KBM-7 (cell line): ENCODE measurements at regions not wholly inside any gene's neighbourhood (a gene's known extent, or its start where the extent isn't known, plus 50 kb on each side); places are given as distances from the start of the nearest gene placed in this dataset.

Experiments used
- DNase-seq: peaks from one replicate; pipeline ENCODE4 v3.0.0-alpha.2; 2015
- in situ Hi-C: fragments of 300-500 bp; cut with MboI; formaldehyde crosslinking; loops from 2 replicates; pipeline ENCODE4 v1.14.3; 2020; ENCODE audit warnings: low sequenced_read_pairs, low pct_unique_long_range_greater_than_20kb, mixed read lengths

GRCh38 chr2:163213661-163214081 is 375.1 kb upstream of the KCNH7 start:
- in situ Hi-C loops, result no loop called here
- DNase-seq, result no peak

- no peak for DNase-seq
Observed at GRCh38 chr2:163210430-163210918, 371.9 kb upstream of the KCNH7 start.

GRCh38 chr2:163207693-163208370 is 369.3 kb upstream of the KCNH7 start:
- in situ Hi-C loops, result no loop called here
- DNase-seq, result no peak

More at GRCh38 chr2:163210430-163210918, 371.9 kb upstream of the KCNH7 start:
- in situ Hi-C loops, result no loop called here

GRCh38 chr2:163205589-163206254 is 367.2 kb upstream of the KCNH7 start:
- no peak for DNase-seq
- in situ Hi-C loops, result no loop called here

- in situ Hi-C loops, result no loop called here
Observed at GRCh38 chr2:163200741-163201140, 362.2 kb upstream of the KCNH7 start.

GRCh38 chr2:163198972-163199371 is 360.4 kb upstream of the KCNH7 start:
- no peak for DNase-seq
- in situ Hi-C loops, result loop anchor here (25.0 kb wide), 1 partner anchor 863 kb away; no protein-coding TSS in a partner anchor

More at GRCh38 chr2:163200741-163201140, 362.2 kb upstream of the KCNH7 start:
- DNase-seq, result no peak

GRCh38 chr2:163198007-163198406 is 359.4 kb upstream of the KCNH7 start:
- no peak for DNase-seq
- in situ Hi-C loops, result loop anchor here (25.0 kb wide), 1 partner anchor 864 kb away; no protein-coding TSS in a partner anchor

GRCh38 chr2:163191372-163191771 is 352.8 kb upstream of the KCNH7 start:
- in situ Hi-C loops, result loop anchor here (25.0 kb wide), 1 partner anchor 871 kb away; no protein-coding TSS in a partner anchor
- DNase-seq, result peak; percentile 33

GRCh38 chr2:163187995-163188655 is 349.6 kb upstream of the KCNH7 start:
- DNase-seq, result no peak
- in situ Hi-C loops, result loop anchor here (25.0 kb wide), 1 partner anchor 874 kb away; no protein-coding TSS in a partner anchor

- in situ Hi-C loops, result loop anchor here (25.0 kb wide), 1 partner anchor 875 kb away; no protein-coding TSS in a partner anchor
- no peak for DNase-seq
Observed at GRCh38 chr2:163187119-163187518, 348.6 kb upstream of the KCNH7 start.

GRCh38 chr2:163185160-163185559 is 346.6 kb upstream of the KCNH7 start:
- in situ Hi-C loops, result loop anchor here (25.0 kb wide), 1 partner anchor 877 kb away; no protein-coding TSS in a partner anchor
- no peak for DNase-seq

- in situ Hi-C loops, result loop anchor here (25.0 kb wide), 1 partner anchor 879 kb away; no protein-coding TSS in a partner anchor
- DNase-seq, result peak; percentile 8
Observed at GRCh38 chr2:163182764-163183354, 344.3 kb upstream of the KCNH7 start.

GRCh38 chr2:163177592-163177991 is 339.0 kb upstream of the KCNH7 start:
- in situ Hi-C loops, result loop anchor here (25.0 kb wide), 1 partner anchor 885 kb away; no protein-coding TSS in a partner anchor

GRCh38 chr2:163175294-163175693 is 336.7 kb upstream of the KCNH7 start:
- in situ Hi-C loops, result loop anchor here (25.0 kb wide), 1 partner anchor 887 kb away; no protein-coding TSS in a partner anchor
- DNase-seq, result no peak

More at GRCh38 chr2:163177592-163177991, 339.0 kb upstream of the KCNH7 start:
- DNase-seq, result no peak

GRCh38 chr2:163173591-163173990 is 335.0 kb upstream of the KCNH7 start:
- in situ Hi-C loops, result no loop called here
- DNase-seq, result no peak

- in situ Hi-C loops, result no loop called here
- no peak for DNase-seq
Observed at GRCh38 chr2:163171786-163172530, 333.4 kb upstream of the KCNH7 start.

GRCh38 chr2:163157891-163158496 is 319.4 kb upstream of the KCNH7 start:
- in situ Hi-C loops, result no loop called here
- DNase-seq, result no peak

GRCh38 chr2:163157411-163157810 is 318.8 kb upstream of the KCNH7 start:
- in situ Hi-C loops, result no loop called here
- no peak for DNase-seq
